Chondrocyte (in vitro differentiated cells): ENCODE measurements at regions not wholly inside any gene's neighbourhood (a gene's known extent, or its start where the extent isn't known, plus 50 kb on each side); places are given as distances from the start of the nearest gene placed in this dataset.

Experiments
- DNase-seq: peaks from one replicate; pipeline ENCODE4 v3.0.0; 2021; ENCODE audit warnings: mixed read lengths, low spot score
- H3K27ac Mint-ChIP-seq: one replicate; pipeline ENCODE4 v1.8.0; 2021; ENCODE audit warnings: mild to moderate bottlenecking, moderate library complexity, mixed read lengths; ENCODE audit not compliant: unreplicated experiment
- H3K27me3 Mint-ChIP-seq: 2 replicates; pipeline ENCODE4 v1.8.0; 2021; ENCODE audit warnings: low read depth, mixed read lengths
- H3K36me3 Mint-ChIP-seq: 2 replicates; pipeline ENCODE4 v1.8.0; 2021; ENCODE audit warnings: low read depth, mixed read lengths
- H3K4me1 Mint-ChIP-seq: 2 replicates; pipeline ENCODE4 v1.8.0; 2021; ENCODE audit warnings: low read depth, mild to moderate bottlenecking, mixed read lengths
- H3K4me3 Mint-ChIP-seq: one replicate; pipeline ENCODE4 v1.8.0; 2021; ENCODE audit warnings: mild to moderate bottlenecking, moderate library complexity, mixed read lengths; ENCODE audit not compliant: unreplicated experiment
- H3K9me3 Mint-ChIP-seq: 2 replicates; pipeline ENCODE4 v1.8.0; 2021; ENCODE audit warnings: low read depth, mixed read lengths
- TF ChIP-seq, protein P1 (sequence below): fragments of 200-600 bp; sonication (generic); IDR thresholded peaks from 2 replicates; pipeline ENCODE4 v1.5.0; 2021; ENCODE audit warnings: antibody characterized with exemption, mild to moderate bottlenecking, moderate library complexity

DNA sequence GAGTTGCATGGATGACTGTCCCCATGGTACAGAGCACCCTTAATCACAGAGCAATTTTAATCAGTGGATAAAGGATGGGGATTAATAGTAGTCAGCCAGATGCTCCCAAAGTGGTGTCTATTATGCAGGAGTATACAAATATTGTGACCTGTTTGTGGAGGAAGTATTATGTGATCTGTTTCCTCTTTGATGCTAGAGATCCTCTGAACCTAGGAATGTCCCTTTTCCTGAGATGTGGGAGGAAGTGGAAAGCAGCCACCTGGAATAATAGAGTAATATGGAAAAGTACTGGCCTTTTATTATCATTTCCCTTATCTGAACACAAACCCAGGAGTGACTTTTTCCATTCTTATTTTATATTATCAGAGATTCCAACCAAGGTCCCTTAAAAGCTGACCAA is 94.2 kb upstream of the EFEMP1 start:
- TF ChIP-seq, protein P1, sequence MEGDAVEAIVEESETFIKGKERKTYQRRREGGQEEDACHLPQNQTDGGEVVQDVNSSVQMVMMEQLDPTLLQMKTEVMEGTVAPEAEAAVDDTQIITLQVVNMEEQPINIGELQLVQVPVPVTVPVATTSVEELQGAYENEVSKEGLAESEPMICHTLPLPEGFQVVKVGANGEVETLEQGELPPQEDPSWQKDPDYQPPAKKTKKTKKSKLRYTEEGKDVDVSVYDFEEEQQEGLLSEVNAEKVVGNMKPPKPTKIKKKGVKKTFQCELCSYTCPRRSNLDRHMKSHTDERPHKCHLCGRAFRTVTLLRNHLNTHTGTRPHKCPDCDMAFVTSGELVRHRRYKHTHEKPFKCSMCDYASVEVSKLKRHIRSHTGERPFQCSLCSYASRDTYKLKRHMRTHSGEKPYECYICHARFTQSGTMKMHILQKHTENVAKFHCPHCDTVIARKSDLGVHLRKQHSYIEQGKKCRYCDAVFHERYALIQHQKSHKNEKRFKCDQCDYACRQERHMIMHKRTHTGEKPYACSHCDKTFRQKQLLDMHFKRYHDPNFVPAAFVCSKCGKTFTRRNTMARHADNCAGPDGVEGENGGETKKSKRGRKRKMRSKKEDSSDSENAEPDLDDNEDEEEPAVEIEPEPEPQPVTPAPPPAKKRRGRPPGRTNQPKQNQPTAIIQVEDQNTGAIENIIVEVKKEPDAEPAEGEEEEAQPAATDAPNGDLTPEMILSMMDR = no peak
- Mint-ChIP-seq H3K4me3 (no peak overlapping the region), H3K9me3 (no peaks in the 10 kb centered on the region), H3K27me3 (peaks cover 36% of the 10 kb centered on the region), H3K4me1 (no peaks in the 10 kb centered on the region), H3K27ac (no peak overlapping the region), H3K36me3 (no peaks in the 10 kb centered on the region)
- no peak for DNase-seq

DNA sequence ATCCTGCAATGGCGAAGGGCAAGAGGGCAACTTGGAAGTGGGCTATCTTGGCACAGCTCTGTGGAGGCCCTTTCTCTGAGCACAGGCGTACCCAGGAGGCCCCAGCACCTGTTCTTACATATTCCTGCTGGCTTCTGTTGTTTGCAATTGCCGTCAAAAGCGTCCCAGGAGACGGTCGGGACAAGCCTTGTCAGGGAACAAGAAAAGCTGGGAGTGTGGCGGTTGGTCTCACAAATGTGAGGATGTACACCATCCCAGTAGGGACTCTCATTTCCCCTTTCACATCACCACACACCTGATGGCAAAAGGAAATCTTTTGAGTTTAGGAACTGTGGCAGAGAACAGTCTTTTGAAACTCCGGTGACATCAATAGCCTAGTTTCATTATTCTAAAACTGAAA is 94.7 kb upstream of the EFEMP1 start:
- H3K27ac Mint-ChIP-seq = no peak overlapping the region
- TF ChIP-seq, protein P1 = no peak
- H3K4me1 Mint-ChIP-seq = no peaks in the 10 kb centered on the region

DNA sequence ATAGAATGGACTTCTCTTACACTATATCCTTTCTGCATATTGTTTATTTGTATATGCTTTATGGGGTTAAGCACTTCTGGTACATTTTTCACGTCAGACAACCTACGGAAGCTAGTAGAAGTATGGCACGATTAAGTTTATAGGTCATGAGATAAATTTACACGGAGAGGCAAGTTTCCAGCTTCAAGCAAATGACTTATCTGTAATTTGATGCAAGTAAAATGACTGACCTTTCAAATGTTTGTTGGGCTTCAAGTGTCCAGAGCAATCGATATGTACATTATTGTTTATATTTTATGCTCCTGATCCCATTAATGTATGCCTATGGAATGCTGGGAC is 97.5 kb upstream of the EFEMP1 start:
- Mint-ChIP-seq H3K4me3 (no peak overlapping the region), H3K36me3 (no peaks in the 10 kb centered on the region), H3K27me3 (peaks cover 34% of the 10 kb centered on the region), H3K4me1 (no peaks in the 10 kb centered on the region), H3K27ac (no peak overlapping the region), H3K9me3 (no peaks in the 10 kb centered on the region)
- TF ChIP-seq, protein P1 = no peak
- DNase-seq = no peak

More for the DNA sequence above, 94.7 kb upstream of the EFEMP1 start:
- peaks cover 36% of the 10 kb centered on the region for H3K27me3 Mint-ChIP-seq
- no peaks in the 10 kb centered on the region for H3K9me3 Mint-ChIP-seq
- no peak overlapping the region for H3K4me3 Mint-ChIP-seq
- H3K36me3 Mint-ChIP-seq = no peaks in the 10 kb centered on the region
- no peak for DNase-seq

DNA sequence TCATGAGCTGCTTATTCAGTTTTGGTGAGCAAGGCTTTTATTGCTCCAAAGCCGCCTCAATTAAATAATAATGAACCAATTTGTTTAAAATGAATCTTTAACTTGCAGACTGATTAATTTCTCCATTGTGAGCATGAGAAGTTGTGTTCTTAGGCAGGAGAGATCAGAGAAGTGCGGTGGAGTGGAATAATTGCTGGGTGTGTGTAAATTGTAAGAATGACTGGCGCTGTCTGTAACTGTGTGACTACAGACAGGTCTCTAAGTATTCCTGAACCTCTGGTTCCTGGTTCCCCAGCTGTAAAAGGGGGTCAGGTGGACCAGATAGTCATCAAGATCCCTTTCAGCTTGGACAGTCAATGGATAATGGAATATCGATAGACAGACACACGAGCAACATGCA is 98.0 kb upstream of the EFEMP1 start:
- H3K27ac Mint-ChIP-seq = no peak overlapping the region
- no peaks in the 10 kb centered on the region for H3K9me3 Mint-ChIP-seq
- H3K27me3 Mint-ChIP-seq = peaks cover 34% of the 10 kb centered on the region
- no peaks in the 10 kb centered on the region for H3K4me1 Mint-ChIP-seq
- no peak for DNase-seq
- no peak overlapping the region for H3K4me3 Mint-ChIP-seq
- TF ChIP-seq, protein P1 = no peak
- no peaks in the 10 kb centered on the region for H3K36me3 Mint-ChIP-seq

DNA sequence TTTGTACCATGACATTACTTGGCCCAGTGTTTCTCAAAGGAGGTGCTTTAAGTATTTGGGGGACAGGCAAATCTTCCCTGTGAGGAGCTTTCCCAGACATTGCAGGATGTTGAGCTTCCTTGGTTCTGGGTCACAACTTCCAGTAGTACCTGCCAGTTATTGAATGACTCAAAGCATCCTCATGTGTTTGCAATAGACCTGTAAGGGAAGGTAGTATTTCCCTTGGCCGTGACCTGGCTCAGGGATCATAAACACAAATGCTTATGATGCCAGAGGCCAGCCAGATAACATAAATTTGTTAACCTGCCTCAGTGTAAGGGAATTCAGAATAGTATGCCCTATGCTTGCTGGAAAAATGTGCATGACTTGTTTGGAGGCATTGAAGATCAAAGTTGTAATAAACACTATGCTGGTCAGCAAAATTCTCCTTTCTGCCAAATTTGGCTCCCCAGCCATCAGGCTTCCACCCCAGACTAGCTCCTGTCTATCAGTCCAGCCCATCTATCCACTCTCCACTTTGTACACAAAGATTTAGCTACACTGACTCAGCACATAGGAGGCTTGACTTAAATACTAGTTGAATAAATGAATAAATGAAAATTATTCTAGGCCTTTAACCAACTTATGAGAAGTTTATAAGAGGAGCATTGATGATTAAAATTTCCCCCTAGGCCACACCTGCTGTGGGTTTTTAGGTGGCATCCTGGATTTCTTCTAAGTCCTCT is 102.0 kb upstream of the EFEMP1 start:
- TF ChIP-seq, protein P1 = no peak
- Mint-ChIP-seq H3K27ac (no peak overlapping the region), H3K27me3 (peaks cover 23% of the 10 kb centered on the region), H3K4me3 (no peak overlapping the region), H3K36me3 (no peaks in the 10 kb centered on the region), H3K9me3 (no peaks in the 10 kb centered on the region), H3K4me1 (no peaks in the 10 kb centered on the region)
- no peak for DNase-seq
